H9 (cell line): ENCODE measurements at regions not wholly inside any gene's neighbourhood (a gene's known extent, or its start where the extent isn't known, plus 50 kb on each side); places are given as distances from the start of the nearest gene placed in this dataset.

Experiments
- DNase-seq: peaks from one replicate; pipeline ENCODE4 v3.0.0-alpha.2; 2017
- H2AFZ ChIP-seq: one replicate; pipeline ENCODE4 v1.6.1; 2013; ENCODE audit warnings: mild to moderate bottlenecking, low read length, control low read depth, moderate library complexity
- H2AK5ac ChIP-seq: 2 replicates; pipeline ENCODE4 v1.6.1; 2013; ENCODE audit warnings: low read length, control low read depth, mixed read lengths; ENCODE audit not compliant: insufficient read length
- H2BK120ac ChIP-seq: one replicate; pipeline ENCODE4 v1.6.1; 2013; ENCODE audit warnings: low read depth, mild to moderate bottlenecking, low read length, control low read depth, inconsistent platforms; ENCODE audit not compliant: poor library complexity, severe bottlenecking
- H2BK12ac ChIP-seq: 2 replicates; pipeline ENCODE4 v1.6.1; 2013; ENCODE audit warnings: low read length, control low read depth, mixed read lengths, low read depth; ENCODE audit not compliant: insufficient read length
- H2BK15ac ChIP-seq: 2 replicates; pipeline ENCODE4 v1.6.1; 2013; ENCODE audit warnings: low read depth, low read length, control low read depth
- H2BK20ac ChIP-seq: one replicate; pipeline ENCODE4 v1.6.1; 2013; ENCODE audit warnings: low read depth, mild to moderate bottlenecking, low read length, control low read depth, inconsistent platforms; ENCODE audit not compliant: poor library complexity, severe bottlenecking
- H2BK5ac ChIP-seq: 2 replicates; pipeline ENCODE4 v1.6.1; 2013; ENCODE audit warnings: low read length, control low read depth, mixed read lengths; ENCODE audit not compliant: insufficient read length
- H3K14ac ChIP-seq: 2 replicates; pipeline ENCODE4 v1.6.1; 2013; ENCODE audit warnings: low read length, control low read depth; ENCODE audit not compliant: insufficient read depth
- H3K18ac ChIP-seq: 2 replicates; pipeline ENCODE4 v1.6.1; 2013; ENCODE audit warnings: low read depth, mild to moderate bottlenecking, mixed read lengths, low read length, control low read depth; ENCODE audit not compliant: insufficient read length
- H3K23ac ChIP-seq: 2 replicates; pipeline ENCODE4 v1.6.1; 2013; ENCODE audit warnings: low read length, control low read depth, mixed read lengths, low read depth; ENCODE audit not compliant: insufficient read length
- H3K23me2 ChIP-seq: 2 replicates; pipeline ENCODE4 v1.6.1; 2013; ENCODE audit warnings: low read depth, mild to moderate bottlenecking, mixed read lengths, low read length, control low read depth; ENCODE audit not compliant: insufficient read length, poor library complexity, severe bottlenecking
- H3K27ac ChIP-seq: 2 replicates; pipeline ENCODE4 v1.5.1; 2013; ENCODE audit warnings: low read length, control low read depth, mixed read lengths, low read depth; ENCODE audit not compliant: insufficient read length
- H3K27me3 ChIP-seq: 2 replicates; pipeline ENCODE4 v1.6.1; 2013; ENCODE audit warnings: low read length, control low read depth, inconsistent platforms; ENCODE audit not compliant: insufficient read depth
- H3K4ac ChIP-seq: 2 replicates; pipeline ENCODE4 v1.6.1; 2013; ENCODE audit warnings: low read depth, mild to moderate bottlenecking, control low read depth, inconsistent platforms, low read length, moderate library complexity
- H3K4me1 ChIP-seq: 2 replicates; pipeline ENCODE4 v1.6.1; 2013; ENCODE audit warnings: low read length, control low read depth, inconsistent platforms; ENCODE audit not compliant: insufficient read depth
- H3K4me2 ChIP-seq: 2 replicates; pipeline ENCODE4 v1.6.1; 2013; ENCODE audit warnings: low read length, control low read depth, mixed read lengths; ENCODE audit not compliant: insufficient read length, insufficient read depth
- H3K56ac ChIP-seq: 2 replicates; pipeline ENCODE4 v1.6.1; 2013; ENCODE audit warnings: low read depth, mild to moderate bottlenecking, mixed read lengths, low read length, control low read depth; ENCODE audit not compliant: insufficient read length
- H3K79me1 ChIP-seq: 2 replicates; pipeline ENCODE4 v1.6.1; 2013; ENCODE audit warnings: low read depth, mild to moderate bottlenecking, moderate library complexity, low read length, control low read depth, inconsistent platforms; ENCODE audit not compliant: insufficient read depth, poor library complexity, severe bottlenecking
- H3K79me2 ChIP-seq: 2 replicates; pipeline ENCODE4 v1.6.1; 2013; ENCODE audit warnings: low read length, control low read depth, inconsistent platforms; ENCODE audit not compliant: insufficient read depth
- H3K9ac ChIP-seq: 2 replicates; pipeline ENCODE4 v1.6.1; 2013; ENCODE audit warnings: low read length, control low read depth, mixed read lengths; ENCODE audit not compliant: insufficient read length; ENCODE audit errors: extremely low read depth
- H3K9me3 ChIP-seq: one replicate; pipeline ENCODE4 v1.6.1; 2013; ENCODE audit warnings: low read depth, low read length, inconsistent platforms; ENCODE audit not compliant: control insufficient read depth
- H3T11ph ChIP-seq: one replicate; pipeline ENCODE4 v1.6.1; 2013; ENCODE audit warnings: mild to moderate bottlenecking, low read length, control low read depth, inconsistent platforms
- H4K20me1 ChIP-seq: one replicate; pipeline ENCODE4 v1.6.1; 2013; ENCODE audit not compliant: control insufficient read depth, insufficient read length, insufficient read depth
- H4K5ac ChIP-seq: 2 replicates; pipeline ENCODE4 v1.6.1; 2013; ENCODE audit warnings: low read depth, mild to moderate bottlenecking, mixed read lengths, low read length, control low read depth; ENCODE audit not compliant: insufficient read length
- H4K8ac ChIP-seq: replicated peaks from 2 replicates; pipeline ENCODE4 v1.6.1; 2013; ENCODE audit warnings: low read length, control low read depth, mixed read lengths, low read depth; ENCODE audit not compliant: insufficient read length
- H4K91ac ChIP-seq: 2 replicates; pipeline ENCODE4 v1.6.1; 2013; ENCODE audit warnings: low read depth, mild to moderate bottlenecking, moderate library complexity, mixed read lengths, low read length, control low read depth; ENCODE audit not compliant: insufficient read length
- H3K27ac Mint-ChIP-seq, 3 experiments: 2 replicates in 2 of 3; 3 replicates in 1 of 3; pipeline ENCODE4 v1.8.0; 2020 to 2021; ENCODE audit warnings: mixed read lengths in 3 of 3, mild to moderate bottlenecking in 1 of 3, moderate library complexity in 1 of 3
- H3K27me3 Mint-ChIP-seq: 2 replicates; pipeline ENCODE4 v1.8.0; 2021; ENCODE audit warnings: low read depth, mild to moderate bottlenecking, moderate library complexity, mixed read lengths
- H3K36me3 Mint-ChIP-seq, 3 experiments: 2 replicates in 2 of 3; 3 replicates in 1 of 3; pipeline ENCODE4 v1.8.0; 2020 to 2021; ENCODE audit warnings: low read depth in 3 of 3, mixed read lengths in 3 of 3; ENCODE audit not compliant: insufficient read depth in 1 of 3
- H3K4me1 Mint-ChIP-seq, 2 experiments: 2 replicates each; pipeline ENCODE4 v1.8.0; 2020; ENCODE audit warnings: mixed read lengths in 2 of 2
- H3K4me3 Mint-ChIP-seq, 2 experiments: 2 replicates in 1 of 2; 3 replicates in 1 of 2; pipeline ENCODE4 v1.8.0; 2020 to 2021; ENCODE audit warnings: mild to moderate bottlenecking in 2 of 2, mixed read lengths in 2 of 2, moderate library complexity in 1 of 2
- H3K9me3 Mint-ChIP-seq, 2 experiments: 2 replicates in 1 of 2; 3 replicates in 1 of 2; pipeline ENCODE4 v1.8.0; 2020; ENCODE audit warnings: mild to moderate bottlenecking in 2 of 2, mixed read lengths in 2 of 2, moderate library complexity in 1 of 2
- WGBS: extraction: QIAGEN DNeasy Blood & Tissue Kit; methylation state at CpG from one replicate; pipeline ENCODE4 v1.1.7; 2013; ENCODE audit warnings: missing lambda C conversion rate, low lambda C conversion rate, mixed read lengths; ENCODE audit not compliant: insufficient read length; ENCODE audit errors: extremely low coverage; 5-methylcytosine and 5-hydroxymethylcytosine counted together
- TF ChIP-seq, protein P1 (sequence below): fragments of 200-600 bp; sonication (generic); conservative IDR thresholded peaks from 3 replicates; pipeline ENCODE4 v1.8.0; 2021; ENCODE audit warnings: antibody characterized with exemption, mild to moderate bottlenecking

DNA sequence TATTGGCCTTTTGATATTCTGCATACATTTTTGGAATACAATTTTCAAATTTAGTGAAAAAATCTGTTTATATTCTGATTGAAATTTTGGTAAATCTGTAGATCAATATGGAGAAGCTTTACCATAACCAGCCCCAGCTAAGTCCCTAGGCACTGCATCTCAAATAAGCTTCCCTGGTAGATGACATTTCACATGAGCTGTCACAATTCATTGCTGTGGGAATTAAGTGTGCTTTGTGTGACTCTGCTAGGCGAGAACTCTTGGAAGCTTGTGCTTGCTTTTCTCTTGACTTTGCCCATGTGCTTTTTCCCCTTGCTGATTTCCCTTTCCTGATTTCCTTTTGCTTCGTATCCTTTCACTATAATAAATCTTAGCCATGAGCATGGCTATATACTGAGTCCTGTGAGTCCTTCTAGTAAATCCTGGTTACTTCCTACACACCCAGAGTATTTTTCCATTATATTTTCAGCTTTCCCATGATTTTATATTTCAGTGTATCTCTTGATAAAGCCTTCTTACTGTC is 166.5 kb upstream of the MMS22L start:
- Histone ChIP-seq H3K23me2 (no peaks in the 10 kb centered on the region), H3K23ac (no peak overlapping the region), H3K79me2 (no peaks in the 10 kb centered on the region), H3K4me1 (no peaks in the 10 kb centered on the region; the same call in 1 of the 2 replicates), H4K20me1 (no peaks in the 10 kb centered on the region), H3K18ac (no peak overlapping the region), H3K4me2 (no peak overlapping the region), H3K14ac (no peak overlapping the region), H4K91ac (no peak overlapping the region), H3K79me1 (no peaks in the 10 kb centered on the region), H4K5ac (no peak overlapping the region), H2BK20ac (no peak overlapping the region), H2BK5ac (no peak overlapping the region), H3K9me3 (no peaks in the 10 kb centered on the region), H2BK12ac (no peak overlapping the region), H2AK5ac (no peak overlapping the region), H3K9ac (no peak overlapping the region), H3T11ph (no peak overlapping the region), H3K27me3 (no peaks in the 10 kb centered on the region), H3K27ac (no peak overlapping the region), H2BK15ac (no peak overlapping the region), H4K8ac (no peak overlapping the region), H2BK120ac (no peak overlapping the region), H3K56ac (no peak overlapping the region), H3K4ac (no peak overlapping the region), H2AFZ (no peak overlapping the region)
- WGBS: no CpG with 5 or more reads among the region's 2 CpGs
- Mint-ChIP-seq H3K4me3 (no peak overlapping the region), H3K36me3 (no peaks in the 10 kb centered on the region), H3K9me3 (peaks cover 0 to 4% of the 10 kb centered on the region in 2 experiments; a peak in 2 of 5 replicates), H3K4me1 (peaks cover 2 to 14% of the 10 kb centered on the region in 2 experiments; a peak in 3 of 4 replicates), H3K27me3 (no peaks in the 10 kb centered on the region), H3K27ac (no peak overlapping the region)
- DNase-seq: no peak
- TF ChIP-seq, protein P1, sequence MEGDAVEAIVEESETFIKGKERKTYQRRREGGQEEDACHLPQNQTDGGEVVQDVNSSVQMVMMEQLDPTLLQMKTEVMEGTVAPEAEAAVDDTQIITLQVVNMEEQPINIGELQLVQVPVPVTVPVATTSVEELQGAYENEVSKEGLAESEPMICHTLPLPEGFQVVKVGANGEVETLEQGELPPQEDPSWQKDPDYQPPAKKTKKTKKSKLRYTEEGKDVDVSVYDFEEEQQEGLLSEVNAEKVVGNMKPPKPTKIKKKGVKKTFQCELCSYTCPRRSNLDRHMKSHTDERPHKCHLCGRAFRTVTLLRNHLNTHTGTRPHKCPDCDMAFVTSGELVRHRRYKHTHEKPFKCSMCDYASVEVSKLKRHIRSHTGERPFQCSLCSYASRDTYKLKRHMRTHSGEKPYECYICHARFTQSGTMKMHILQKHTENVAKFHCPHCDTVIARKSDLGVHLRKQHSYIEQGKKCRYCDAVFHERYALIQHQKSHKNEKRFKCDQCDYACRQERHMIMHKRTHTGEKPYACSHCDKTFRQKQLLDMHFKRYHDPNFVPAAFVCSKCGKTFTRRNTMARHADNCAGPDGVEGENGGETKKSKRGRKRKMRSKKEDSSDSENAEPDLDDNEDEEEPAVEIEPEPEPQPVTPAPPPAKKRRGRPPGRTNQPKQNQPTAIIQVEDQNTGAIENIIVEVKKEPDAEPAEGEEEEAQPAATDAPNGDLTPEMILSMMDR: no peak
